ENCODE measurements at regions not wholly inside any gene's neighbourhood (a gene's known extent, or its start where the extent isn't known, plus 50 kb on each side); places are given as distances from the start of the nearest gene placed in this dataset.
"Not testable (repeated sequence)": the region's sequence is repeated elsewhere in the genome, so short reads cannot be mapped to it uniquely, and the experiment has no call there.

DNA sequence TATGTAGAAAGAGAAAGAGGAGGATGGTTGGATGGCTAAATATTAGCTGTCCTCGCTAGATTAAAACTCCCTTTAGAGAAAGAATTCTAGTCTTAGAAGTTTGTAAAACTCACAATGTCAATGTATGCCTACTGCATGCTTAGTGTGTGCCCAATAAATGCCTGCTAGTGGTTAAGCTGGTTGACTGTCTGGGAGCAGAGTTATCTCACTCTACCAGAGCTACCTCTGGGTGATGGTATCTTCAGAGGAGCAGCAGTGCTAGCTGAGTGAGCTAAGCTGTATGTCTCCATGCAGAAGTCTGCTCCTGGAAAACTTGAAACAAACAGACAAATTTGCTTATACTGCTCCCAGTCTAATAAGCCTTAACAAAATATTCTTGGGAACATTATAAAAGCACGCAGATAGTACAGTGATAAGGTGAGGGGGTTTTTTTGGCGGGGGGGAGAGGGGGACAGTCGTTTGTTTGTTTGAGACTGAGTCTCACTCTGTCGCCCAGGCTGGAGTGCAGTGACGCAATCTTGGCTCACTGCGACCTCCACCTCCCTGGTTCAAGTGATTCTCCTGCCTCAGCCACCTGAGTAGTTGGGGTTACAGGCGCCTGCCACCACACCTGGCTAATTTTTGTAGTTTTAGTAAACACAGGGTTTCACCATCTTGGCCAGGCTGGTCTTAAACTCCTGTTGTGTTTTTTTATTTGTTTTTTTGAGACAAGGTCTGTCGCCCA is 202.8 kb upstream of the TSC22D1 start:
- no peak for DNase-seq

DNA sequence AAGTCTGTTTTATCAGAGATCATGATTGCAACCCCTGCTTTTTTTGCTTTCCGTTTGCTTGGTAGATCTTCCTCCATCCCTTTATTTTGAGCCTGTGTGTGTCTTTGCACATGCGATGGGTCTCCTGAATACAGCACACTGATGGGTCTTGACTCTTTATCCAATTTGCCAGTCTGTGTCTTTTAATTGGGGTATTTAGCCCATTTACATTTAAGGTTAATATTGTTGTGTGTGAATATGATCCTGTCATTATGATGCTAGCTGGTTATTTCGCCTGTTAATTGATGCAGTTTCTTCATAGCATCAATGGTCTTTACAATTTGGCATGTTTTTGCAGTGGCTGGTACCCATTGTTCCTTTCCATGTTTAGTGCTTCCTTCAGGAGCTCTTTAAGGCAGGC is 199.2 kb upstream of the TSC22D1 start:
- DNase-seq = not testable (repeated sequence)

DNA sequence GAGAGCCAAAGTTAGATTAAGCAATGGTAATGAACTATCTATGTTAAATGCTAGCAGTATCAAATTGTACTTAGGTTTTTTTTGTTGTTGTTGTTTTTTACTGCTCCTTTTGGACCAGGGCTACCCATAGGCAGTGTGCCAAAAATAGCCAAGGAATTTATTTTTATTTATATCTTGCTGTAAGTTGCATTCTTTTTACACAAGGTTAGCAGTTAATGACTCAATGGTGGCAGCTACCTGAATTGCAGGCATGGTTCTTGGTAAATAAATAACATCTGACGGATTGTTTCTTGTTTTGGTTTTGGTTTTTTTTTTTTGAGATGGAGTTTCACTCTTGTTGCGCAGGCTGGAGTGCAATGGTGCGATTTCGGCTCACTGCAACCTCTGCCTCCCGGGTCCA is 194.8 kb upstream of the TSC22D1 start:
- DNase-seq = no peak

DNA sequence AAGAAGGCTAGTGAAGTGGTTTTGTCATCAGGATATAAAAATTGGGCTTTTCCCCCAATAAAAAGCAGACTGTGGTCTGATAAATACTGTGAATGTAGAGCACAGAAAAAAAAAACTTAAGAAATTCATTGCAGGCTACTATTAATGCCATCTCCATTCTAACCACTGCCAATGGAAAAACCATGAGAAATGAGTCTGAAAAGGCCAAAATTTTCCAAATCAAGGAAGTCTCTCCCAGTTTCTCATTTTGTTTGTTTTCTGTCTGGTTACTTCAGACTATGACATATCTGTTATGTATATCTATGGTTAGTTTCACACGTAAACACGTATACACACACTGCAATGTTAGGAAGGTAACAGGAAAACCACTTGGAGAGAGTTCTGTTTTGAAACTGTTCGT is 193.6 kb upstream of the TSC22D1 start:
- DNase-seq = no peak

DNA sequence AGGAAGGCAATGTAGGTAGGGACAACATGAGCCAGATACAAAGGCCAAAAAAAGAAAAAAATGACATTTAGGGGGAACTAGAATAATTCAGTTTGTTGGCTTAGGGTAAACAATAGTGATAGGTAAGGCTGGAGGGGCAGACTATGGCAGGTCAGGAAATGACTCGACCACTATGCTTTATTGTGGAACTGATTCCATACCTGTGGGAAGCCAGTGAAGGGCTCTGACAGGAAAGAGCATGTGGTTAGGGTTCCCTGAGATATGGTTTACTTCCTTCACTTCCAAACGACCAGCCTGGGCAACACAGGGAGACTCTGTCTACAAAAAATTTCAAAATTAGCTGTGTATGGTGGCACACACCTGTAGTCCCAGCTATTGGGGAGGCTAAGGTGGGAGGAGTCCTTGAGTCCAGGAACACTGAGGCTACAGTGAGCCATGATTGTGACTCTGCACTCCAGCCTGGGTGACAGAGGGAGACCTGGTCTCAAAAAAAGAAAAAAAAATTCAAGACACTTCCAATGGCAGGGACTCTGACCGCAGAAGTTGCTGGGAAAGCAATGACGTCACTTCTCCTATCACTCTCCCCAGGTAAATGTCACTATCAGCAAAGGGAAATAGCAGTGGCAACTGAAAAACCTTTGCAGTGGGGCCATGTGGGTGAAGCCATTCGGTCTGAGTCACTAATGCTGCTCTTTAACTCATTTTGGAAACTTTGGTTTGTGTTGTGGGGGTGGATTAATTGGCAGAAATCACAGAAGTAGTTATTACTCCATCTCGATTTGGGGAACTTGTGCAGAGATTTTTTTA is 192.8 kb upstream of the TSC22D1 start:
- no peak for DNase-seq

DNA sequence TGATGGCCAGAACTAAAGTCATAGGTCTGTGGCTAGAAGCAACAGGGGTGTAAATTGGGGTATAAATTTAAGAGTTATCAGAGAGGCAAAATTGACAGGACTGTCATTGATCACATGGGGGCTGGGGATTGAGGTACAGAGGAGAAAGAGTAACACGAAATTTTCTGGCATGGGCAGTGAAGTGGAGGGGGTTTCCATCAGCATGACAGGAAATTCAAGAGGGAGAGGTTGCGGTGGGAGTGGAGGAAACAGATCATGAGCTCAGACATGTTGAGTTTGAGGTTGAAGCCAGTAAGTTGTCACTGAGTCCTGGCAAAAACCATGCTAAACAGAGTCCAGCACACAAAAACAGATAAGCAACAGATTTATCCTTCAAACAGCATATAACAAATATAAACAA is 192.1 kb upstream of the TSC22D1 start:
- DNase-seq = no peak

DNA sequence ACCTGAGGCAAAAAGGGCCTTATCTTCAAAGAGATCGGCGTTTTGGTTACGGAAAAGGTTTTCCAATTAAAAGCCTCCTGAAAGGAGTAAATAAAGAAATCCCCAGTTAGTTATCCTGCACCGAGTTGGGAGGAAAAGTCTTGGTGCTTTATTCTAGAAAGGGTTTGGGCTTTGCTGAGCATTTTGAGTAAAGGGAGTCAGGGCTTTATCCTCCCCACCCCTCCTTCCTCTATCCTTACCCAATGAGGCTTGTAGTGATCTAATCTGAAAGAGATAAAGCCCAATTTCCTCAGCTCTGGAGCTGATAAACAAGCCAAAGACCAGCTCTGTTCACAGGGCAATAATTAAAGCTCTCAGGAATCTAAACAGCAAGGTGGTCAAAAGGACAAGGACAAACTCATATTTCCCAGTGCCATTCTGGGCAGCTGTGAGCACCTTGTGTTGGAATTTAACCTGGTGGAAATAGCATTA is 188.9 kb upstream of the TSC22D1 start:
- no peak for DNase-seq

DNA sequence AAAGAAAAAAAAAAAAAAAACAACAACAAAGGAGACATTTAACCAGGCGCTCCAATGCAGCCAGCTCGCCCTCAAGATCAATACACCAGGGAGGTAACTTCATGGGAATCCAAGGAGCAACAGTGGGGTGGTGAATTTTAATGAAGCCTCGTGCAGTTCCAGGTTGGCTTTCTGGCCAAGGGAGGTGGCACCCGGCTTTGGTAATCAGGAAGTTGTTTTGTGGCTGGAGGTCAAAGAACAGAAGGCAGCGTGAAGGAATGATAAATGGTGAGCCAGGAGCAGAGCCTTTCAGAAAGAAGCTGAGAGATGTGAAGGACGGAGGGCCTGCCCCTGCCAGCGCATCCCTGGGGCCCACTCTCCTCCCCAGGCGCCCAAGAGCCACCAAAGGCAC is 188.2 kb upstream of the TSC22D1 start:
- no peak for DNase-seq

DNA sequence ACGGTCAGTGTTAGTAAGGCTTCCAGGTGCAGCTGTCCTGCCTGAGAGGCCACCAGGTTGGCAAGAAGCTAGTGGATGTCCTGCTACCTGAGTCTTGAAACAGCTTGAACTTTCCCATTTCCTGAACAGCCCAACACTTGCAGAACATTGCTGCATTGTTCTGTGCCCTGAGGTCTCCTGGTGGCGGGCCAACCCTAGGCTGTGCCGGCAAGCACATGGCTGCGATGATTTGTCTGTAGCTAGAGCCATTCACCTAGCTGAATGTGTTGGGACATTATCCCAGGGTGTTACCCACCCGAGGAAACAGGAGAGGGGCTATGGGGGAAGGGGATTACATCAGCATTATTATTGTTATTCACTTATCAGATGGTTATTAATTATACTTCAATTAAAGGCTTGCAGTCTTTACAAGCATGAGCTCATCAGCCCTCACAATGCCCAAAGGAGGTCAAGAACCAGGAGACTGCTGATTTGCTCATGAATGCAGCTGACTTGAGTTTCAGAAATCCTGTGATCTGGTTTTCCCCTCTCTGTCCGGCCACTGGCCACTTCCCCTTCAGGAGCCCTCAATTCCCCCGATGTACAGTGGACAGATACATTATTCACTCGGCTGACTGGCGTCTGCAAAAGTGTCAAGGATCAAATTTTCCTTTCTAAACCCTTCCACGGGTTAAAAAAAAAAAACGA is 187.6 kb upstream of the TSC22D1 start:
- no peak for DNase-seq

DNA sequence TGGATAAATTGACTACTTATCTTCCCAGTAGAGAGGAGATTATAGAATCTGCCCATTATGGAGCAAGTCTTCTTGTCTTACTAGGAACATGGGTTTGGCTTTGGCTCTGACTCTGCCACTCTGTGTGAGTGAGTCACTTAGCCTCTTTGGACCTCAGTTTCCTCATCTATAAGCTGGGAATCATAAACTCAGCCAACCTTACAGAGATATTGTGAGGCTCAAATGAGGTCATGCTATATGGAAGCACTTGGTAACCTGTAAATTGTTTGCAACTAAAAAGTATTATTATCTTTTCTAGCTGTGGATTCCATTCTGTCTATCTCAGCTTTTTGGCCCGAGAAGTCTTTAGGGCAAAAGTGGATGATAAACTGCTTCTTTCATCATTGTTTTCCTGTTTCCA is 186.8 kb upstream of the TSC22D1 start:
- no peak for DNase-seq

DNA sequence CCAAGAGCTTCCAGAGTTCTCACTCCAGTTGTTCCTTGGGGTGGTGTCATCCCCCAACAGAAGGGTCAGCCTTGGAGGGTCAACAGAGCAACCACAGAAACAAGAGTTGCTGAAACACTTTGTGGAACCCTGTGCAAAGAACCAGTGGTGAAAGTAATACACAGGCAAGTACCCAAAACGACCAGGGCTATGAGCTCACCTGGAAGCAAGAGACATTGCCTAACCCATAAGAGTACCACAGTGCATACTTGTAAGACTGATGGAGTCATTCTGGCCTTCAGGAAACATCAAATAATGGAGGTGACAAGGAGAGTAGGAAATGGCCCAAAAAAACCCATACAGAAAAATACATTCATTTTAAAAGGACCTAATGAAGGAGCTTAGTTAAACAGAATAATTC is 184.3 kb upstream of the TSC22D1 start:
- peak in 1 of 2 experiments; percentile 32 for DNase-seq

DNA sequence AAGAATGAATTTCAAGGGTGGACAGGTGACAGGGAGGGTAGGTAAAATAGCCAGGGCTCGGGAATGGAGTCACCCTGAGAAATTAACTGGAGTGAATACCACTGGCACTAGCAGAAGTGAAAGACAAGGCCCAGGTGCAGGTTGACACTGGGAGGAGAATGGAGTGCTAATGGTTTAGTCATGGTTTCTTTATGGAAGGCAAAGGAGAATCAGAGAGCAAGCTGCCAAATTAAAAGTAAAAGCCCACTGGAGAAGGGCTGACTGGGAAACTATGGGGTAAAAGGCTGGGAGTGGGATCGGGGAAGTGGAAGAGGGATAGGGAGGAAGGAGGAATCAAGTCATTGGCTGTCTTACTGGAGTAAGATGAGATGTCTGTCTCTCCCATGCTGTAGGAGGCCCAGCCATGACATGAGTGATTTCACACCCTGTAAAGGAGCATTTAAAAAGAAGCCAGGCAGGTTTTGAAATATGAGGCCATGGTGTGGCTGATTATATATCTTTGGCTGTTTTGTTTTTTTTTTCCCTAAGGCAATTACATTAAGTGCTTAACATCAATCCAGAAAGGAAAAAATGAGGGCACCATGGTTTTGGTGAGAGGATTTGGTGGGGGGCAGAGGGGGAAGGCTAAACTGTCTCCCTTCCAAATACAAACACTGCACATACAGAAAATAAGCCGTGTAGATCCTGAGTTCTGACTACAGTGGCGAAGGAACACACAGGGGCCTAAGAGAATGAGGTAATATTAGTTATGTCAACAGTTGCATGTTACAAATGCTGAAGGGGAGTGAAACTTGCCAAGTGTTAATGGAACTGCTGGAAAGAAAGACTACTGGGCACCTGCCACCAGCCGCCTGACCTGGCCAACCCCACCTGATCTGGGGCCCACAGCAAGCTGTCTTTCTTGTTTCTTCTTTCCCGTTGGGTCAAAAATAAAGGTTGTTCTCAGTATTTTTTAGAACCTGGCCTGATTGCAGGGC is 183.5 kb upstream of the TSC22D1 start:
- peak; percentile 84 to 92 for DNase-seq

DNA sequence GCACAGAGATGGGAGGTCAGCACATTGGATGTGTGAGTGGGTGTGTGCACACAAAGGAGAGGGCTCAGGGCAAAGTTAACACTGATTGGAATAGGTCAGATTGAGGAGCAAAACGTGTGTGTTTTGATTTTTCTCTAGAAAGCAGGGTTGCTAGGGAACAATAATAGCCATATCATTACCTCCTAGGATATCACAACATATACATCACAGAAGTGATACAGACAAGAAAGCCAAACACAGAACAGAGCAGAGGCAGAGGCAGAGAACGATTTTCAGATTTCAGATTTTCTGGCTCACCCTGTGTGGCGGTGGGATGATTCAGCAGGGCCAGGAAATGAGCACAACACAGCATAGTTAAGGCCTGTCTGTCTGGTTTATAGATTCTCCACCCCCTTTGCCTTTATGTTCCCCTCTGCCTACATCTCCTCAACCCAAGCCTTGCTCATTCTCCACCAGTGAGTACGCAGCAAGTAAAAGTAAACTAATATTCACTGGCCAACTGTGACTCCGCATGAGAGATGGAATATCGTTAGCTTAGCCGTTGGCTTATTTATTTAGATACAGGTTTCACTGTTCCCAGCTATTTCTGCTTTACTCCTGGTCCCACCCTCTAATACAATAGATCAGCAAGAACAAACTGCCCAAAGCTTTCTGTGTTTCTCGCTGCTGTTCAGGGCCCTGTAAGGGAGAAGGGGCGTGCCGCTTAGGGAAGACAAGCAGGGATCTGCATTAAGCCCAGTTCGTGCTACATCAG is 182.7 kb upstream of the TSC22D1 start:
- DNase-seq = peak; percentile 88 to 94

DNA sequence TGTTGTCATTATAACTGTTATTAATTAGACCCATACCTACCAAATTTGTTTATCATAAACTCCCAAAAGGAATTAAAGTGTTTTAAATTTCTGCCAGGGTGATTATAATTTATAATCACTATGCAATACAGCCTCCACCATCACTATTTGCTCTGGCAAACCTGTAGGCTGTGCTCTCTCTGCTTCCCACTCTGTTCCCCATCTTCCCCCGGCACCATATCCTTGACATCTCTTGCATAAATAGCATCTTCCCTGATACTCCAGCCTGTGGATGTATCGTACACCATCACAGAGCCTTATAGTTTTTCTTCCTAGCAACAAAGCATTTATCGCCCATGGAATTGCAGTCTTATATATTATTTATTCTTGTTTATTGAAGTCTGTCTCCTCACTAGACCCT is 181.5 kb upstream of the TSC22D1 start:
- DNase-seq = no peak

DNA sequence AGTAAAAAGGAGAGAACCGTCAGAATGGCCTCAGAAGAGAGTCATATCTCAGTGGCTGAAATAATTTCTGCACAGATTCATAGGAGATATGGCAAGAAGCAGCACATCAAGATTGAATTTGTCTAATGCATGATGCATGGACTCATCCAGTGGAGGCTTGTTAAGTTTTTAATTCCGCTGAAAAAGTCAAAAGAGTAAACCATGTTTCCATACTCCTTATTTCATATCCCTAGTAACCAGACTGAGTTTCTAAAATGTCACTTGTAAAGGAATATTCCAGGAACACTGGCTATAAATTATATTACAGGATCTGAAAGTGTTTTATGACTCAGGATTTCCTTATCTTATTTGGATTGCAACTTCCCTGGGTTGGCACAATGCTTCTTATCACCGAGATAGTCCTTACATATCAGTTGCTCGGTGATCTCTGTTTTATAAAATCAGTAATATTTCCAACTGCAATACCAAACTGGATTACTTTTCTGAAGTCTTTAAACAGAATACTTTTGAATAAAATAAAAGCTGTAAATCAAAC is 180.2 kb upstream of the TSC22D1 start:
- DNase-seq = no peak

DNA sequence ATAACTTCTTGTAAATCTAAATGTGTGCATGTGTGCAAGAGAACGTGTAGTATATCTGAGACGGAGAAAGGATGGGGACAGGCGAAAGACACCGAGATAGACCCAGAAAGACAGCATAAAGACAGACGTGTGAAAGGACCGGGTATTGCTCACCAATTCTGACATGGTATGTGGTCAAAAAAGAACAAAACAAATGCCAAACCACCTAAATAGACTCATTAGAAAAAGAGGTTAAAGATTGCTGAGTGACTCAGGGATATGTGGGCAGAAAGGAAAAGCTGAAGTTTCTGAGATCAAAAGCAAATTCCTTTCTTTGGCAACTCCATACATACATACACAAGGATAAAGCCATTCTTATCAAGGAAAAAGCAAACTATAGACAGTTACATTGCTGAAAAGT is 179.7 kb upstream of the TSC22D1 start:
- DNase-seq = no peak

DNA sequence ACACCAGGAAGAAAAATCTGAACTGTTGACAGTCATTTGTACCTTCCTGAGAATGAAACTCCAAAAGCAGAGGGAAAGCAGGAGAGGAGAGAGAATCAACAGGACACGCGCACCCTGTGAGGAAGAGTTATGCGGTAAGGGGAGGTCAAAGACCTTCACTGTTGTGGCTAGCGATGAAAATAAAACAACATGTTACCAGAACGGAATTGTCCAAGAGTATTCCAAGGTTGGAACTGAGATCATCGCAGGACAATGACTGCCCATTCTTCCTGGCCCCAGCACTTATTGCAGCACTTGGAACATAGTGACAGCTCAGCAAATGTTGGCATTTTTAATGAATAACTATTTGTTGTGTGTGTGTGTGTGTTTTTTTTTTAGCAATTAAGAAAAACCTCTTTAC is 176.0 kb upstream of the TSC22D1 start:
- no peak for DNase-seq

DNA sequence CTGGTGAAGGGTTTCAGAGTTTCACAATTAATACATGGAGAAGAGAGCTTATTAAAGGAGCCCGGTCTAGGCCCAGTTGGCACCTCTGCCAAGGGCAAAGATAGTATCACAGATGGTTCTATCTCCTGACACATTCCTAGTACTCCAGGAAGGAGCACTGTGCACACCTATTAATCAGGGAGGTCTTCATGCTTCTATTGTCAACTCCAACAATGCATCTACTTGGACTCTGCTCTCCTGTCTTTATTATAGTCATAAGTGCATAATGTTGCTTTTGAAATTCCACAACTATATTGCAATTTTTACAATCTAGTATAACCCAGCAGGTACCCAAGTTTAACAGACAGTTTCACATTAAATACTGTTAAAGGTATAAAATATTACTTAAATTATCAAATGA is 174.5 kb upstream of the TSC22D1 start:
- DNase-seq = no peak

DNA sequence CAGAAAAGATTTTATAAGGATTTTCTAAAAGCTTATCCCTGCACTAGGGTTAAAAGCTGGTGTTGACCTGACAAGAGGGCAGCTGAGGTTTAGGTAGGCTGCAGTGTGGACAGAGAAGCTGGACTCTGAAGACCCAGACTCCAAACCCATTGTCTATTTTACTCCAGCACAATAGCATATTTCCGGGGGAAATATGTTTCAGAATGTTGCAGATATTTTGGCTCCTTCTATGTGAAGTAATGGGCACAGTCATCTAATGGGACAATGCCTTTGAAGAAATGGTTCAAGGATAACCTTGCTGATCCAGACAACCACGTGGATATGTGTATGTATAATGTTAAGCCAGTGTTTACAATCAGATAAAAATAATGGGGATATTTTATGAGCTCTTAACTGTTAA is 173.8 kb upstream of the TSC22D1 start:
- DNase-seq = no peak

DNA sequence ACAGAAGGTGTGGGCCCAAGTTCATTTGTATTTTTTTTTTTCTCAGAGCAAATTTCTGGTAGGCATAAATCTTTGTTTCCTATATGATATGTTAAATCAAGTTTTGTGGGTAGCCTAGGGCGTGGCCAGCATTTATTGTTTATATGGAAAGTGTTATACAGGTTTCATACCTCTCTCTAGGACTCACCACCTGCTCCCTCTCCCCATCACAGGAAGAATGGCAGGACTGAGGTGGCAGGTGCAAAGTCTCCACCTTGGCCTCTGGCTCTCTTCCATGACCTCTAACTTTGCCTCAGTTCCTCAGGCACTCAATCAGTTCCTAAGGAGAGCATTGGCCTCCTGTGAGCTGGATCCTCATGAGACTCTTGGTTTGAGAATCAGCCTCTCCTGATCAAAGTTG is 172.3 kb upstream of the TSC22D1 start:
- no peak for DNase-seq

DNA sequence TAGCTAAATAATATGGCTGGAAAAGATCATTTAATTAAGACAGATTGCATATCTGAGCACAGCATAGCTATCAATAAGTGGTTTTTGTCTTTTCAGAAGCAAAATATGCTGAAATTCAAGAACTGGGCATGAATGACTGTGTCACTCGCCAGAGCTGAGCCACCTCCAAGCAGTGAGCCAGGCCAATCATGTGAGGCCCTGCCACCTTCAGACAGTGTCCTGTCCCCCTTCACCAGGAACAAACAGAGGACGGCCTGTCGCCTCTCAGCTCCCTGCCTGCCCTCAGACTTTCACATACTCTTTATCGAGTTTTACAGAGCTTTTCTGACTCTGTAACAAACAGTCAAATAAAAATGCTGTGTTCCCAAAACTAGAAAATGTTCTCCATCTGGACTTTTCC is 171.0 kb upstream of the TSC22D1 start:
- DNase-seq = no peak

DNA sequence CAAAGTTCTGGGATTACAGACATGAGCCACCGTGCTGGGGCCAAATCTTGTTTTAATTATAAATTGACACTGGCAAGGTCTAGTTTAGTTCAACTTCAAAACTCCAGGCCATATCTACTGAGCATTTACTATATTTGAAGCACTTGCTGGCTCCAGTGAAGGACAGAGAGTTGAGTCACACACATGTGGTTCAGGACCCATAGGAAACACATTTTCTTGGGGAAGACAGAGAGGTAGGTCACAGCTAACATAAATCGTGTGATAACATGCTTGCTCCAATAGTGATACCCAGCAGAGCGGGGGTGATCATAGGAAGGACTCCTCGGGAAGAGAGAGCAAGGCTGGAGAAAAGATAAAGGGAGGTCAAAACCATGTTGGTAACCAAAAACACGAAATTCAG is 170.6 kb upstream of the TSC22D1 start:
- no peak for DNase-seq
